ENCODE measurements at regions not wholly inside any gene's neighbourhood (a gene's known extent, or its start where the extent isn't known, plus 50 kb on each side); places are given as distances from the start of the nearest gene placed in this dataset.

DNA sequence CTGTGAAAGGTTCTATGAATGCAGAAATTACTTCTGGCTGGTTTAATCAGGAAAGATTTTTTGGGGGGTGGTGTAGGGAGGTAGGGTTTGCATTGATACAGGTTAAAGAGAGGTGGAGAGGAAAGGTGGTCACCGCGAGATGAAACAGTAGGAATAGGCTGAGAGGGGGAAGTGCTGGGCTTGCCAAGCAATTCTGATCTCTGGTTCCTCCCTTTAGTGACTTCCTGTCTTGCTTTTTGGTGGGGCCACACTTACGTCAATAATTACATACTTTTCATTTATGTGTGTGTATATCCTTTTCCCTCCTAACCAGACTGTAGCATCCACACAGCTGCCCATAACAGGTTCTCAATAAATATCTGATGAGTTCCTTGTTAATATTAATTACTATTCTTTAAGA lies 120.0 kb downstream of the CTNND1 start:
- TF ChIP-seq, protein P1, sequence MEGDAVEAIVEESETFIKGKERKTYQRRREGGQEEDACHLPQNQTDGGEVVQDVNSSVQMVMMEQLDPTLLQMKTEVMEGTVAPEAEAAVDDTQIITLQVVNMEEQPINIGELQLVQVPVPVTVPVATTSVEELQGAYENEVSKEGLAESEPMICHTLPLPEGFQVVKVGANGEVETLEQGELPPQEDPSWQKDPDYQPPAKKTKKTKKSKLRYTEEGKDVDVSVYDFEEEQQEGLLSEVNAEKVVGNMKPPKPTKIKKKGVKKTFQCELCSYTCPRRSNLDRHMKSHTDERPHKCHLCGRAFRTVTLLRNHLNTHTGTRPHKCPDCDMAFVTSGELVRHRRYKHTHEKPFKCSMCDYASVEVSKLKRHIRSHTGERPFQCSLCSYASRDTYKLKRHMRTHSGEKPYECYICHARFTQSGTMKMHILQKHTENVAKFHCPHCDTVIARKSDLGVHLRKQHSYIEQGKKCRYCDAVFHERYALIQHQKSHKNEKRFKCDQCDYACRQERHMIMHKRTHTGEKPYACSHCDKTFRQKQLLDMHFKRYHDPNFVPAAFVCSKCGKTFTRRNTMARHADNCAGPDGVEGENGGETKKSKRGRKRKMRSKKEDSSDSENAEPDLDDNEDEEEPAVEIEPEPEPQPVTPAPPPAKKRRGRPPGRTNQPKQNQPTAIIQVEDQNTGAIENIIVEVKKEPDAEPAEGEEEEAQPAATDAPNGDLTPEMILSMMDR (conservative IDR thresholded peaks at IDR 0.05 in 1 of 2, IDR thresholded peaks at IDR 0.05 in 1 of 2; ENCODE audit: extremely low read depth in 1 of 2, insufficient read depth in 1 of 2, low read depth in 1 of 2, low read length in 2 of 2) = no peak
- TF ChIP-seq EZH2 (IDR thresholded peaks at IDR 0.05; ENCODE audit: borderline replicate concordance, low read length) = no peak

All from mammary epithelial cell (primary cell).